DND-41 (cell line): ENCODE measurements at regions not wholly inside any gene's neighbourhood (a gene's known extent, or its start where the extent isn't known, plus 50 kb on each side); places are given as distances from the start of the nearest gene placed in this dataset.

Experiments
- CTCF ChIP-seq: IDR thresholded peaks from 2 replicates; pipeline ENCODE4 v1.5.1; 2012; ENCODE audit warnings: borderline replicate concordance, low read length, moderate library complexity, mild to moderate bottlenecking; ENCODE audit not compliant: poor library complexity, severe bottlenecking; ENCODE audit errors: extremely low read depth
- EZH2 ChIP-seq: IDR thresholded peaks from 3 replicates; pipeline ENCODE4 v1.6.1; 2012; ENCODE audit warnings: borderline replicate concordance, low read depth, mild to moderate bottlenecking, moderate library complexity, low read length, inconsistent platforms; ENCODE audit not compliant: severe bottlenecking

- TF ChIP-seq CTCF (no peak), EZH2 (no peak)
Measured at GRCh38 chr4:188263321-188263720, 124.1 kb downstream of the TRIML1 start.
